Endothelial cell of umbilical vein (primary cell): ENCODE measurements at regions not wholly inside any gene's neighbourhood (a gene's known extent, or its start where the extent isn't known, plus 50 kb on each side); places are given as distances from the start of the nearest gene placed in this dataset.

ENCODE experiments used
- CTCF ChIP-seq, 2 donors: IDR thresholded peaks; 1 replicate in 1 of 2; 2 replicates in 1 of 2; pipeline ENCODE4 v1.5.1; 2011; ENCODE audit warnings: low read length in 2 of 2, mild to moderate bottlenecking in 2 of 2, moderate library complexity in 2 of 2, control low read depth in 1 of 2, inconsistent platforms in 1 of 2, low read depth in 1 of 2; ENCODE audit not compliant: insufficient read depth in 1 of 2; ENCODE audit errors: extremely low read depth in 1 of 2
- EZH2 ChIP-seq: IDR thresholded peaks from 2 replicates; pipeline ENCODE4 v1.6.1; 2012; ENCODE audit warnings: borderline replicate concordance, low read depth, mild to moderate bottlenecking, moderate library complexity, low read length, inconsistent platforms; ENCODE audit not compliant: severe bottlenecking
- FOS ChIP-seq: IDR thresholded peaks from 2 replicates; pipeline ENCODE4 v1.6.1; 2011; ENCODE audit warnings: mild to moderate bottlenecking, low read length, moderate library complexity, borderline replicate concordance; ENCODE audit not compliant: insufficient read depth
- MYC ChIP-seq: IDR thresholded peaks from one replicate; pipeline ENCODE4 v1.6.1; 2011; ENCODE audit warnings: mild to moderate bottlenecking, low read depth, low read length
- POLR2A ChIP-seq: IDR thresholded peaks from 2 replicates; pipeline ENCODE4 v1.6.1; 2012; ENCODE audit warnings: low read depth, mild to moderate bottlenecking, control low read depth, low read length
- POLR2AphosphoS5 ChIP-seq: IDR thresholded peaks from 2 replicates; pipeline ENCODE4 v1.6.1; 2012; ENCODE audit warnings: low read depth, mild to moderate bottlenecking, control low read depth, low read length, moderate library complexity; ENCODE audit not compliant: insufficient read depth

DNA sequence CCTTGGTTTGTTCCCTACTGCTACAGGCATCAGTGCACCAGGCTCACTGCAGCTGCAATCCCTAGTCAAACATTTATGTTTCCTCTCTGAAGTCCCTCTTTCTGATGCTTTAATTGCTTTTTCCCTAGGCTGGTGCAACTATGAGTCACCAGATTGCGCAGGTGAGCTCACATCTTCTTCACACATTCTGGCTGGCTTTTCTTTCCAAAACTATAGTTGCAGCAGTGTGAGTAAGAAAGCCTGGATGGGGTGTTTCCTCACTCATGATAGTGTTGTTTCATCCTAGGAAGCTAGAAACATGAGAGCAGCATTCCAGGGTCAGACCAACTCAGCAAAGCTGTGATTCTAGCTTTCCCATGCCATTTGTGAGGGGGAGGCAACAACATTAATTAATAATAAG lies 296.4 kb downstream of the PAX1 start:
- no peak for TF ChIP-seq CTCF (IDR thresholded peaks at IDR 0.05; ENCODE audit: extremely low read depth in 1 of 2, insufficient read depth in 1 of 2, low read depth in 1 of 2, low read length in 2 of 2)
- no peak for TF ChIP-seq POLR2AphosphoS5
- TF ChIP-seq POLR2A, result no peak
- no peak for TF ChIP-seq EZH2
- no peak for TF ChIP-seq FOS
- TF ChIP-seq MYC, result no peak
